ENCODE measurements at regions not wholly inside any gene's neighbourhood (a gene's known extent, or its start where the extent isn't known, plus 50 kb on each side); places are given as distances from the start of the nearest gene placed in this dataset.

DNA sequence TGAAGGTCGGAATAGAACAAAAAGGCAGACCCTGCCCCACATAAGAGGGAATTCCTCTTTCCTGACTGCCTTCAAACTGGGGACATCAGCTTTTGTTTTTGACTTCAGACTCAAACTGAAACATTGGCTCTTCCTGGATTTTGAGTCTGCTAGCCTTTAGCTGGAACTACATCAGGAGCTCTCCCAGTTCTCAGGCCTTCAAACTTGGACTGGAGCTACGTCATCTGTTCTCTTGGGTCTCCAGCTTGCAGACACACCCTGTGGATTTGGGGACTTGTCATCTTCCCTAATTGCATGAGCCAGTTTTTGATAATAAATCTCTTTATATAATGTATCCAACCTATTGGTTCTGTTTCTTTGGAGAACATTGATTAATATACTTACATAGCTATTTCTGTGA lies 798.1 kb downstream of the TBL1XR1 start:
- Histone ChIP-seq H3K9me3 (ENCODE audit: control insufficient read depth, low read length) (no peaks in the 10 kb centered on the region), H3K27me3 (replicated peaks; ENCODE audit: control insufficient read depth, insufficient read depth, low read length, poor library complexity, severe bottlenecking) (no peaks in the 10 kb centered on the region), H3K4me1 (ENCODE audit: control insufficient read depth, insufficient read depth, low read length, poor library complexity, severe bottlenecking) (no peaks in the 10 kb centered on the region), H3K36me3 (ENCODE audit: control insufficient read depth, insufficient read depth, low read length) (no peaks in the 10 kb centered on the region), H3K27ac (ENCODE audit: insufficient read depth, low read length, poor library complexity, severe bottlenecking) (no peak overlapping the region), H3K4me3 (ENCODE audit: insufficient read depth, low read depth, low read length, poor library complexity, severe bottlenecking) (no peak overlapping the region)
- DNase-seq: no peak

- Histone ChIP-seq H3K4me3 (ENCODE audit: insufficient read depth, low read depth, low read length, poor library complexity, severe bottlenecking) (no peak overlapping the region), H3K9me3 (ENCODE audit: control insufficient read depth, low read length) (no peaks in the 10 kb centered on the region), H3K4me1 (ENCODE audit: control insufficient read depth, insufficient read depth, low read length, poor library complexity, severe bottlenecking) (no peaks in the 10 kb centered on the region), H3K36me3 (ENCODE audit: control insufficient read depth, insufficient read depth, low read length) (no peaks in the 10 kb centered on the region), H3K27me3 (replicated peaks; ENCODE audit: control insufficient read depth, insufficient read depth, low read length, poor library complexity, severe bottlenecking) (no peaks in the 10 kb centered on the region), H3K27ac (ENCODE audit: insufficient read depth, low read length, poor library complexity, severe bottlenecking) (no peak overlapping the region)
- DNase-seq: no peak
Observed at GRCh38 chr3:176395240-176395639, 802.0 kb downstream of the TBL1XR1 start.

DNA sequence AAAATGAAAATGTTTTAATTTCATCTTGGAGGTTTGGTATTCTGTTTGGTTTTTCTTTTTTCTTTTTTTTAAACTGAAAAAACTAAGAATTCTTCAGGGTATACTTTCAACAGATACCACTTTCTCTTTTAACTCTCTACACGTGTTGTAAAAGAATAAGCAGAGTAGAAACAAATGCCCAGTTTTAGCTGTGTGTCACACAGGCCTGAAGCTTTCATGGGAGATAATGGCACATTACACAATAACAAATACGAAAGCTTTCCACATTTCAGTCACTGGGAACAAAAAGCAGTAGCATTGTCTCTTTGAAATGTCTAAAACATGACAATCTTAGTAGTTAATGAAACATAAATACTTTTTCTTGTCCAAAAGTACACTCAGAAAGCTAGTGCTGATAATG lies 818.5 kb downstream of the TBL1XR1 start:
- DNase-seq: no peak
- H3K9me3 ChIP-seq (ENCODE audit: control insufficient read depth, low read length): no peaks in the 10 kb centered on the region
- no peaks in the 10 kb centered on the region for H3K36me3 ChIP-seq (ENCODE audit: control insufficient read depth, insufficient read depth, low read length)
- no peaks in the 10 kb centered on the region for H3K27me3 ChIP-seq (replicated peaks; ENCODE audit: control insufficient read depth, insufficient read depth, low read length, poor library complexity, severe bottlenecking)
- H3K27ac ChIP-seq (ENCODE audit: insufficient read depth, low read length, poor library complexity, severe bottlenecking): no peak overlapping the region
- H3K4me1 ChIP-seq (ENCODE audit: control insufficient read depth, insufficient read depth, low read length, poor library complexity, severe bottlenecking): no peaks in the 10 kb centered on the region
- no peak overlapping the region for H3K4me3 ChIP-seq (ENCODE audit: insufficient read depth, low read depth, low read length, poor library complexity, severe bottlenecking)

GRCh38 chr3:176376531-176376930 lies 820.8 kb downstream of the TBL1XR1 start:
- Histone ChIP-seq H3K36me3 (ENCODE audit: control insufficient read depth, insufficient read depth, low read length) (no peaks in the 10 kb centered on the region), H3K4me1 (ENCODE audit: control insufficient read depth, insufficient read depth, low read length, poor library complexity, severe bottlenecking) (no peaks in the 10 kb centered on the region), H3K9me3 (ENCODE audit: control insufficient read depth, low read length) (no peaks in the 10 kb centered on the region), H3K4me3 (ENCODE audit: insufficient read depth, low read depth, low read length, poor library complexity, severe bottlenecking) (no peak overlapping the region), H3K27me3 (replicated peaks; ENCODE audit: control insufficient read depth, insufficient read depth, low read length, poor library complexity, severe bottlenecking) (no peaks in the 10 kb centered on the region), H3K27ac (ENCODE audit: insufficient read depth, low read length, poor library complexity, severe bottlenecking) (no peak overlapping the region)
- DNase-seq: no peak

- Histone ChIP-seq H3K4me1 (ENCODE audit: control insufficient read depth, insufficient read depth, low read length, poor library complexity, severe bottlenecking) (no peaks in the 10 kb centered on the region), H3K27me3 (replicated peaks; ENCODE audit: control insufficient read depth, insufficient read depth, low read length, poor library complexity, severe bottlenecking) (no peaks in the 10 kb centered on the region), H3K4me3 (ENCODE audit: insufficient read depth, low read depth, low read length, poor library complexity, severe bottlenecking) (no peak overlapping the region), H3K27ac (ENCODE audit: insufficient read depth, low read length, poor library complexity, severe bottlenecking) (no peak overlapping the region), H3K9me3 (ENCODE audit: control insufficient read depth, low read length) (no peaks in the 10 kb centered on the region), H3K36me3 (ENCODE audit: control insufficient read depth, insufficient read depth, low read length) (no peaks in the 10 kb centered on the region)
- DNase-seq: no peak
Observed at GRCh38 chr3:176375519-176375918, 821.8 kb downstream of the TBL1XR1 start.

- H3K9me3 ChIP-seq (ENCODE audit: control insufficient read depth, low read length): no peaks in the 10 kb centered on the region
- H3K4me3 ChIP-seq (ENCODE audit: insufficient read depth, low read depth, low read length, poor library complexity, severe bottlenecking): no peak overlapping the region
Observed at GRCh38 chr3:176362191-176362731, 835.0 kb downstream of the TBL1XR1 start.

GRCh38 chr3:176359211-176359610 lies 838.1 kb downstream of the TBL1XR1 start:
- no peaks in the 10 kb centered on the region for H3K36me3 ChIP-seq (ENCODE audit: control insufficient read depth, insufficient read depth, low read length)
- no peaks in the 10 kb centered on the region for H3K4me1 ChIP-seq (ENCODE audit: control insufficient read depth, insufficient read depth, low read length, poor library complexity, severe bottlenecking)
- H3K9me3 ChIP-seq (ENCODE audit: control insufficient read depth, low read length): no peaks in the 10 kb centered on the region
- no peak overlapping the region for H3K4me3 ChIP-seq (ENCODE audit: insufficient read depth, low read depth, low read length, poor library complexity, severe bottlenecking)
- no peak for DNase-seq
- no peaks in the 10 kb centered on the region for H3K27me3 ChIP-seq (replicated peaks; ENCODE audit: control insufficient read depth, insufficient read depth, low read length, poor library complexity, severe bottlenecking)
- H3K27ac ChIP-seq (ENCODE audit: insufficient read depth, low read length, poor library complexity, severe bottlenecking): no peak overlapping the region

More at GRCh38 chr3:176362191-176362731, 835.0 kb downstream of the TBL1XR1 start:
- Histone ChIP-seq H3K27ac (ENCODE audit: insufficient read depth, low read length, poor library complexity, severe bottlenecking) (no peak overlapping the region), H3K36me3 (ENCODE audit: control insufficient read depth, insufficient read depth, low read length) (no peaks in the 10 kb centered on the region), H3K27me3 (replicated peaks; ENCODE audit: control insufficient read depth, insufficient read depth, low read length, poor library complexity, severe bottlenecking) (no peaks in the 10 kb centered on the region), H3K4me1 (ENCODE audit: control insufficient read depth, insufficient read depth, low read length, poor library complexity, severe bottlenecking) (no peaks in the 10 kb centered on the region)
- no peak for DNase-seq

GRCh38 chr3:176357891-176358290 lies 839.4 kb downstream of the TBL1XR1 start:
- Histone ChIP-seq H3K27me3 (replicated peaks; ENCODE audit: control insufficient read depth, insufficient read depth, low read length, poor library complexity, severe bottlenecking) (no peaks in the 10 kb centered on the region), H3K4me3 (ENCODE audit: insufficient read depth, low read depth, low read length, poor library complexity, severe bottlenecking) (no peak overlapping the region), H3K9me3 (ENCODE audit: control insufficient read depth, low read length) (peaks cover 2% of the 10 kb centered on the region), H3K27ac (ENCODE audit: insufficient read depth, low read length, poor library complexity, severe bottlenecking) (no peak overlapping the region), H3K4me1 (ENCODE audit: control insufficient read depth, insufficient read depth, low read length, poor library complexity, severe bottlenecking) (no peaks in the 10 kb centered on the region), H3K36me3 (ENCODE audit: control insufficient read depth, insufficient read depth, low read length) (no peaks in the 10 kb centered on the region)
- DNase-seq: no peak

GRCh38 chr3:176354843-176355242 lies 842.4 kb downstream of the TBL1XR1 start:
- H3K27me3 ChIP-seq (replicated peaks; ENCODE audit: control insufficient read depth, insufficient read depth, low read length, poor library complexity, severe bottlenecking): no peaks in the 10 kb centered on the region
- no peak for DNase-seq
- peaks cover 2% of the 10 kb centered on the region for H3K9me3 ChIP-seq (ENCODE audit: control insufficient read depth, low read length)
- no peaks in the 10 kb centered on the region for H3K36me3 ChIP-seq (ENCODE audit: control insufficient read depth, insufficient read depth, low read length)
- H3K4me3 ChIP-seq (ENCODE audit: insufficient read depth, low read depth, low read length, poor library complexity, severe bottlenecking): no peak overlapping the region
- H3K4me1 ChIP-seq (ENCODE audit: control insufficient read depth, insufficient read depth, low read length, poor library complexity, severe bottlenecking): no peaks in the 10 kb centered on the region
- no peak overlapping the region for H3K27ac ChIP-seq (ENCODE audit: insufficient read depth, low read length, poor library complexity, severe bottlenecking)

DNA sequence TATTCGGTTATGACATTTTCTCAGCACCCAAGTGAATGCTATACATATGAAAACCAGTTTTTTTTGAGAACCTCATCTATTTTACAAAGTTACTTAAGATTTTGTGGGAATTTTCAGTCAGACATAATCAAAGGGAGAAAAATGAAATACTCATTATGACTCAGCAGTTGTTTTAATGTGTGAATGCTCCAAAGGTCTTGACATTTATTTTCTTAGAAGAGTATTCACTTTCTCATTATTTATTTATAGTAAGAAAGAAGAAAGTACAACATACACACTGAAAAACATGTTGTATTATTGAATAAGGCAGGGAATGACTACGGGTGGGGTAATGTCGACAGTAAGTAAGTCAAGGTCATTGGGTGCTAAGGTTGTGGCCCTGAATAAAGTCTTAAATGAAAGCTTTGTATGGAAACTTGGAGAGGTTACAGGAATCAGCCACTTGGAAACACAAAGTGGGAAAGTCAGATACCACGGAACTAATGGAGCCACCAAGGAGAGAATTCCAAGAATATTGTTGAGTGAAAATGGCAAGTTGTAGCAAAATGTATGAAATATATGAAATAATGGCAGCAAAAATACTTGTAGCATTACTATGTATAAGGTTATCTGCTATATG lies 844.5 kb downstream of the TBL1XR1 start:
- no peaks in the 10 kb centered on the region for H3K4me1 ChIP-seq (ENCODE audit: control insufficient read depth, insufficient read depth, low read length, poor library complexity, severe bottlenecking)
- no peak for DNase-seq
- no peak overlapping the region for H3K27ac ChIP-seq (ENCODE audit: insufficient read depth, low read length, poor library complexity, severe bottlenecking)
- no peak overlapping the region for H3K4me3 ChIP-seq (ENCODE audit: insufficient read depth, low read depth, low read length, poor library complexity, severe bottlenecking)
- no peaks in the 10 kb centered on the region for H3K27me3 ChIP-seq (replicated peaks; ENCODE audit: control insufficient read depth, insufficient read depth, low read length, poor library complexity, severe bottlenecking)
- H3K36me3 ChIP-seq (ENCODE audit: control insufficient read depth, insufficient read depth, low read length): no peaks in the 10 kb centered on the region
- peaks cover 2% of the 10 kb centered on the region for H3K9me3 ChIP-seq (ENCODE audit: control insufficient read depth, low read length)
